PFSK-1 (cell line): ENCODE measurements at regions not wholly inside any gene's neighbourhood (a gene's known extent, or its start where the extent isn't known, plus 50 kb on each side); places are given as distances from the start of the nearest gene placed in this dataset.

Experiments
- FOXP2 ChIP-seq: optimal IDR thresholded peaks from 2 replicates; pipeline ENCODE3; 2011; ENCODE audit warnings: borderline replicate concordance, control low read depth, inconsistent platforms; ENCODE audit not compliant: insufficient read depth; ENCODE audit errors: extremely low read length, extremely low read depth
- POLR2AphosphoS5 ChIP-seq: IDR thresholded peaks from 2 replicates; pipeline ENCODE4 v1.6.1; 2012; ENCODE audit warnings: low read depth, mild to moderate bottlenecking, control low read depth, low read length, moderate library complexity
- SIN3A ChIP-seq: IDR thresholded peaks from 2 replicates; pipeline ENCODE4 v1.6.1; 2012; ENCODE audit warnings: mild to moderate bottlenecking, low read length, moderate library complexity, borderline replicate concordance; ENCODE audit not compliant: insufficient read depth
- TAF1 ChIP-seq: IDR thresholded peaks from 2 replicates; pipeline ENCODE4 v1.6.1; 2012; ENCODE audit warnings: low read length, control low read depth, borderline replicate concordance; ENCODE audit not compliant: insufficient read depth
- TF ChIP-seq, protein P1 (sequence below), 2 experiments: IDR thresholded peaks; 2 replicates each; pipeline versions ENCODE4 v1.6.1 to v1.8.0; 2011 to 2012; ENCODE audit warnings: low read depth in 2 of 2, low read length in 2 of 2, control low read depth in 1 of 2, inconsistent platforms in 1 of 2, mild to moderate bottlenecking in 1 of 2, moderate library complexity in 1 of 2; ENCODE audit not compliant: insufficient read depth in 1 of 2

DNA sequence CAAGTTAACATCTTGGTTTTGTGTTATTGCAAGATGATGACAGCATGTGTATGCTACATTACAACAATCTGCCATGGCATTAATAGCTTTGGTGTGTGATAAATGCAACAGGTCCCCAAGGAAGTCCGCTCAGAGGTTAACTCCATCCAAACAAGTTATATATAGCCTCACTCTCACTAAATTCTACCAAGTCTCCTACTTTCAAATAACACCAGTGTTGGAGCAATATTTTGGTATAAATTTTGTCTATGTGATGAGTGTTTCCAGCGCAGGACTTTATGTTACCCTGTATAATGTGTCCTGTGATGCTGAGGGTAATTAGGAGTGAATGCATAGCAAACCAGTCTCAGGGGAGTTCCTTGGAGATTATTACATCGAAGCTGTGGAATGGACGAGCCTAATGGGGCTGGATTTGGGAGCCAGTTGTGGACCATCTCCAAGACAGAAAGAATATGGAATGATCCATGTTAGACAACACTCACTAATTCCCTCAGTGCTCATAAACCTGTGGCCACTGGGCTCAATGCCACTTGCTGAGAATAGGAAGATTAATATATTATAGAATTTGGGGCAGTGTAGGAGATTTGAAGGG is 127.6 kb upstream of the CXCL12 start:
- TF ChIP-seq POLR2AphosphoS5 (no peak), TAF1 (no peak), SIN3A (no peak), FOXP2 (no peak)
- TF ChIP-seq, protein P1, sequence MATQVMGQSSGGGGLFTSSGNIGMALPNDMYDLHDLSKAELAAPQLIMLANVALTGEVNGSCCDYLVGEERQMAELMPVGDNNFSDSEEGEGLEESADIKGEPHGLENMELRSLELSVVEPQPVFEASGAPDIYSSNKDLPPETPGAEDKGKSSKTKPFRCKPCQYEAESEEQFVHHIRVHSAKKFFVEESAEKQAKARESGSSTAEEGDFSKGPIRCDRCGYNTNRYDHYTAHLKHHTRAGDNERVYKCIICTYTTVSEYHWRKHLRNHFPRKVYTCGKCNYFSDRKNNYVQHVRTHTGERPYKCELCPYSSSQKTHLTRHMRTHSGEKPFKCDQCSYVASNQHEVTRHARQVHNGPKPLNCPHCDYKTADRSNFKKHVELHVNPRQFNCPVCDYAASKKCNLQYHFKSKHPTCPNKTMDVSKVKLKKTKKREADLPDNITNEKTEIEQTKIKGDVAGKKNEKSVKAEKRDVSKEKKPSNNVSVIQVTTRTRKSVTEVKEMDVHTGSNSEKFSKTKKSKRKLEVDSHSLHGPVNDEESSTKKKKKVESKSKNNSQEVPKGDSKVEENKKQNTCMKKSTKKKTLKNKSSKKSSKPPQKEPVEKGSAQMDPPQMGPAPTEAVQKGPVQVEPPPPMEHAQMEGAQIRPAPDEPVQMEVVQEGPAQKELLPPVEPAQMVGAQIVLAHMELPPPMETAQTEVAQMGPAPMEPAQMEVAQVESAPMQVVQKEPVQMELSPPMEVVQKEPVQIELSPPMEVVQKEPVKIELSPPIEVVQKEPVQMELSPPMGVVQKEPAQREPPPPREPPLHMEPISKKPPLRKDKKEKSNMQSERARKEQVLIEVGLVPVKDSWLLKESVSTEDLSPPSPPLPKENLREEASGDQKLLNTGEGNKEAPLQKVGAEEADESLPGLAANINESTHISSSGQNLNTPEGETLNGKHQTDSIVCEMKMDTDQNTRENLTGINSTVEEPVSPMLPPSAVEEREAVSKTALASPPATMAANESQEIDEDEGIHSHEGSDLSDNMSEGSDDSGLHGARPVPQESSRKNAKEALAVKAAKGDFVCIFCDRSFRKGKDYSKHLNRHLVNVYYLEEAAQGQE (IDR thresholded peaks at IDR 0.05; ENCODE audit: insufficient read depth in 1 of 2, low read depth in 2 of 2, low read length in 2 of 2): no peak

DNA sequence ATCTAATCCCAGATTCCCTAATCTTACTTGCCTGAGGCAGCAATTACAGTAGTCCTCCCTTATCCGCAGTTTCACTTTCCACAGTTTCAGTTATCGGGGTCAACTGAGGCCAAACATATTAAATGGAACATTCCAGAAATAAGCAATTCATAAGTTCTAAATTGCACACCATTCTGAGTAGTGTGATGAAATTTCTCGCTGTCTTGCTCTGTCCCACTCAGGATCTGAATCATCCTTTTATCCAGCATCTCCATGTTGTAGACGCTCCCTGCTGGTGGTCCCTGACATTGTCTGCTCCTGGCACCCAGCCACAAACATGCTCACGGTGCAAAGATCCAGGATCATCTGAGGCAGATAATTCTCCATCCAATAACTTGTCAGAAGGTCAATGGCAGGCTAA is 128.7 kb upstream of the CXCL12 start:
- TF ChIP-seq FOXP2 (no peak), POLR2AphosphoS5 (no peak), SIN3A (no peak), TAF1 (no peak)
- TF ChIP-seq, protein P1 (IDR thresholded peaks at IDR 0.05; ENCODE audit: insufficient read depth in 1 of 2, low read depth in 2 of 2, low read length in 2 of 2): no peak

DNA sequence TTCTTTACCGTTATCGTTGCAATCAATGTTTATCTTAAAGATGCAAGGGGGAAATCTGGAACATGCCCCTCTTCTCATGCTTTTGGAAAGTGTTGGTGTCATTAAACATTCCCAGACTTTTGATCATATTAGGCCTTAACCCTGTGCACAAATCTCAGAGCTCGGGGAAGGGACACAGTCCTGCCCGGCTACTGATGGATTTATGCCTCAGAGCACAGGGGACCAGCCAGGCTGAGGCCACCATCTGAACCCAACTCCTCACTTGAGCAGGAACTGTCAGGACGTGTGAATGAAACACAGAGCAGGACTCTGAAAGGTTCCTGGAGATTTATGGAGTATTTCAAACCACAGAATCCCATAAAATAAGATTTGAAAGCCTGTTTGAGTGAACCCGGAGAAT is 132.0 kb upstream of the CXCL12 start:
- TF ChIP-seq, protein P1 (IDR thresholded peaks at IDR 0.05; ENCODE audit: insufficient read depth in 1 of 2, low read depth in 2 of 2, low read length in 2 of 2): no peak
- TF ChIP-seq TAF1 (no peak), SIN3A (no peak), FOXP2 (no peak)

DNA sequence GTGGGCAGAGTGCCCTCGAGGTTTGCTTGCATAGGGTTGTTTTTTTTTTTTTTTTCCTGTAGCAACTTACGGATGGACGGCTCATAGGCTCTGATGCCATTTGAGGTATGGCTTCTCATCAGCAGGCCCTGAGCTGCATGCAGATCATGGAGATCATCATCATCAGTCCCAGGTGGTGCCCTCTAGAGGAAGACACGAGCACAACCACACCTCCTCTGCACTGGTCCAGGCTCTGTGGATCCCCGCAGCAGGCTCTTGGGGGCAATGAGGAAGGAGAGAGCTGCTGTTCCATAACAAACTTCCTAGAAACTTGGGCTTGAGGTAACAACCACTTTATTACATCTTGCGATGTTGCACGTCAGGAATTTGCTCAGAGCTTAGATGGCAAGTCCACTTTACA is 132.7 kb upstream of the CXCL12 start:
- TF ChIP-seq SIN3A: no peak
- TF ChIP-seq, protein P1 (IDR thresholded peaks at IDR 0.05; ENCODE audit: insufficient read depth in 1 of 2, low read depth in 2 of 2, low read length in 2 of 2): no peak
- TF ChIP-seq POLR2AphosphoS5: no peak
- TF ChIP-seq FOXP2: no peak
- no peak for TF ChIP-seq TAF1

DNA sequence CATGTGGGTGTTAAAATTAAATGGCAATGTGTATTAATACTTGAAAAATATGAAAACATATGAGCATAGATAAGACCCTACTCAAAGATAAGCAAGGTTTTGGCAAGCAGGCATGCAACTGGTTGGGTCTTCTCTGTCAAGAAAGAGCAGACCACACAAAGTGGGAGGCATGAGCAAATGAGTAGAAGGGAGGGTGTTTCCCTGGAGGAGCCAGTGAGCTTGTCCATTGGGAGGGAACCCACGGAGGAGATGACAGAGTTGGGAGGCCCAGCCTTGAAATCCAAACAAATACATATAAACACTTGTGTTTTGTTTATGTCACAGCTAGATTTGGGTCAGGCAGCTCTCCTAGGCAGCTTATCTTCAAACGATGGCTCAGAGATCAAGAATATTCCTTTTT is 134.5 kb upstream of the CXCL12 start:
- no peak for TF ChIP-seq SIN3A
- TF ChIP-seq, protein P1 (IDR thresholded peaks at IDR 0.05; ENCODE audit: insufficient read depth in 1 of 2, low read depth in 2 of 2, low read length in 2 of 2): no peak
- no peak for TF ChIP-seq TAF1
- TF ChIP-seq POLR2AphosphoS5: no peak
- TF ChIP-seq FOXP2: no peak
